PC-9 (cell line): ENCODE measurements at regions not wholly inside any gene's neighbourhood (a gene's known extent, or its start where the extent isn't known, plus 50 kb on each side); places are given as distances from the start of the nearest gene placed in this dataset.

Source experiments
- EZH2 ChIP-seq: fragments of 200-600 bp; sonication (generic); IDR thresholded peaks from 2 replicates; pipeline ENCODE4 v1.8.0; 2017; ENCODE audit warnings: antibody characterized with exemption, low read depth
- TF ChIP-seq, protein P1 (sequence below): fragments of 200-600 bp; sonication (generic); conservative IDR thresholded peaks from 2 replicates; pipeline ENCODE4 v1.6.1; 2017; ENCODE audit warnings: mixed run types, antibody characterized with exemption, mild to moderate bottlenecking, moderate library complexity

DNA sequence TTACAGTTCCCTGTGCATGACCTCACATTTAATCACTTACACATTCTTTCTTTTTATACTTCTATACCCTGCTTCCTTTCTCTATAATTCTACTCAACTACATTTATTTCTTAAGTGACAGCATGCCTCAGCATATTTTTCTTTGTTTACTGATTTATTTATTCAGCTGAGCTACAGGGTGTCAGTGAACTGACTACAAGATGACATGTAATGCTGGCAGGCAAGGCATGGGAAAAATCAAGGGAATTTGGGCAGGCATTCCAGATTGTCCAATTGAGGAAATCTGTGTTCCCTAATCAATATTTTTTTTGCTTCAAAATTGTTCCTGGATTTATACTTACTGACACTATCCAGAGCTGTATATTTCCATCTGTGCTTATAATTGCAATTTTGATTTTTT lies 875.5 kb downstream of the C4orf33 start:
- TF ChIP-seq EZH2 = no peak
- TF ChIP-seq, protein P1, sequence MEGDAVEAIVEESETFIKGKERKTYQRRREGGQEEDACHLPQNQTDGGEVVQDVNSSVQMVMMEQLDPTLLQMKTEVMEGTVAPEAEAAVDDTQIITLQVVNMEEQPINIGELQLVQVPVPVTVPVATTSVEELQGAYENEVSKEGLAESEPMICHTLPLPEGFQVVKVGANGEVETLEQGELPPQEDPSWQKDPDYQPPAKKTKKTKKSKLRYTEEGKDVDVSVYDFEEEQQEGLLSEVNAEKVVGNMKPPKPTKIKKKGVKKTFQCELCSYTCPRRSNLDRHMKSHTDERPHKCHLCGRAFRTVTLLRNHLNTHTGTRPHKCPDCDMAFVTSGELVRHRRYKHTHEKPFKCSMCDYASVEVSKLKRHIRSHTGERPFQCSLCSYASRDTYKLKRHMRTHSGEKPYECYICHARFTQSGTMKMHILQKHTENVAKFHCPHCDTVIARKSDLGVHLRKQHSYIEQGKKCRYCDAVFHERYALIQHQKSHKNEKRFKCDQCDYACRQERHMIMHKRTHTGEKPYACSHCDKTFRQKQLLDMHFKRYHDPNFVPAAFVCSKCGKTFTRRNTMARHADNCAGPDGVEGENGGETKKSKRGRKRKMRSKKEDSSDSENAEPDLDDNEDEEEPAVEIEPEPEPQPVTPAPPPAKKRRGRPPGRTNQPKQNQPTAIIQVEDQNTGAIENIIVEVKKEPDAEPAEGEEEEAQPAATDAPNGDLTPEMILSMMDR = no peak
